ENCODE measurements at regions not wholly inside any gene's neighbourhood (a gene's known extent, or its start where the extent isn't known, plus 50 kb on each side); places are given as distances from the start of the nearest gene placed in this dataset.

DNA sequence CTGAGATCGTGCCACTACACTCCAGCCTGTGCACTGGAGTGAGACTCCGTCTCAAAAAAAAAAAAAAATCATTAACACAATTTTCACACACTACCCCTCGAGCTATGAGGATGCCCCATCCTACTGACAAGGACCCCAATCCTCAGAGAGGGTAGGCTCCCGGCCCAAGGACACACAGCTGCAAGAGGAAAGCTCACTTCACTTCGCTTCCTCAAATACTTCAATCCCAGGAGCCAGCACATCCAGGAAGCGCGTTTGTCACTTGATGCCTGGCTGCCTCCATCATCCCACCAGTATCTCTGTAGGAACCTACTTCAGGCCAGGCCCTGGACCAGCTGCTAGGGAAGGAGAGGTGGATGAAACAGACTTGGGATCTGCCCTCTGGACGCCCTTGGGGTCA is 144.0 kb downstream of the CRYBB2 start:
- intact Hi-C loops (cut with DNase I): no loop called here
- ATAC-seq (no peak), DNase-seq (ENCODE audit: missing footprints) (no peak)

DNA sequence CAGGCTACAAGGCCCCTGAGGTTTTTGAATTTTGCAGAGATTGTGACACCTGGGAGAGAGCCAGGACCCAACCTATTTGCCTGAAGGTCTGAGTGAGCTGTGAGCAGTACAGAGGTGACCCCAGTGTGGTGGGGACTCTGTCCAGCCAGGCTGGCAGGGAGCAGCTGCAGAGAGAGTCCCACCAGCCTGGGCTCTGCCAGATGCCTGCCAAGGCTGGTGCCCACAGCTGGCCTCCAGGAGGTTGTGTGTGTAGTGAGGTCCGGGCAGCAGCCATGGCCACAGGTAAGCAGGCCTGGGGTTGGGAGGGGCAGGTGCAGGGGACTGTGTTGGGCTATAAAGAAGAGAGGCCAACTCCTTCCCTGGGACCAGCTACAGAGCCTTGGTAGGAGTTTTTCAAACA is 144.8 kb downstream of the CRYBB2 start:
- intact Hi-C loops (cut with DNase I): loop anchor here (2.0 kb wide), 1 partner anchor 39 kb away; no protein-coding TSS in a partner anchor
- DNase-seq (ENCODE audit: missing footprints) (peak; percentile 62), ATAC-seq (no peak)

DNA sequence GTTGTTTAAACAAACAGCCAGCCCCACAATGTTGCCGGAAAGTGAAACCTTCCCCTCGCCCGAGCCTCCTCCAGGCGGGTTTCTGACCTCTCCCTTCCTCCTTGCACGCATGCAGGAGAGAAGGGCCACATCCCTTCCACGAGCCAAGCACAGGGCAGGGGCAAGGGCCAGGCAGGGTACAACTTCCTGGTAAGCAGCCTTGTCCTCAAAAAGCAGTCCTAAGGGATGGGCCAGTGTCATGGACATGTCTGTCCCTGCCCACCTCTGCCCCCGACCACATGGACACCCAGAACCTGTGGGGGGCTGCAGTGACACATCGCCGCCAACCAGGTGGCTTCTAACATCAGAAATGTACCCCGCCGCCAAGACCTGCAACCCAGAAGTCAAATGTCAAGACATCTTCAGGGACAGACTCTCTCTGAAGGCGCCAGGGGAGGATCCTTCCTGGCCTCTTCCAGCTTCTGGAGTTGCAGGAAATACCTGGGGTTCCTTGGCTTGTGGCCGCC is 145.3 kb downstream of the CRYBB2 start:
- no peak for ATAC-seq
- intact Hi-C loops (cut with DNase I): loop anchor here (2.0 kb wide), 1 partner anchor 38 kb away; no protein-coding TSS in a partner anchor
- peak; percentile 58 for DNase-seq (ENCODE audit: missing footprints)

DNA sequence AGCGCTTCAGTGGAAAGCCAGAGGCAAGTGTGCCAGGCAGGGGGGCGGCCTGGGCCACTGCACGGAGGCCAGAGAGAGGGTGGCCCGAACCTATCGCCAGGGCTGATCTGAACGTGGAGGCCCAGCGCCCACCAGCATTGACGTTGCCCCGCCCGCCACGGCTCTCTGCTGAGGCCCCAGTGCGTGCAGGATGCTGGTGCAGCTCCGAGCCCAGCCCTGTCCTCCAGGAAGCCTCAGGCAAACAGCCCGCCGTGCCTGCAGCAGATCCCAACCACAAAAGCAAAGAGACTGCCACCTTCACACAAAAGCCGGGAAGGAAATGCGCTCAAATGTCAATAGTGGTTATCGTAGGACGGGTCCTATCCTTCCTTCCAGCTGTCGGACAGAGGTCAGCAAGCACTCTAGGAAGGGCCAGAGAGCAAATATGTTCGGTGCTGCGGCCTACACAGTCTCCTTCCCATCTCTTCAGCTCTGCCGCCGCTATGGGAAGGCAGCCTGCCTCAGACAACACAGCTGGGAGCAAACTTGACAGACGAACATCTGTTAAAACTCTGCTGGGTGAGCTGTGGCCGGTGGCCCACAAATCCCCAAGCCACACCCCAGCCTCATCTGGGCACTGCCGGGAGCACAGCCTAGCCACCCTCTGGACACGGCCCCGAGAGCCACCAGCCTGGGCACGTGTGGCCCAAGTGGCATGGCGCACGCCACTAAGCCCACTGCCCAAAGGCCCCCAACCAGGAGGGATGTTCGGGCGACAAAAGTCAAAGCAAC is 146.2 kb downstream of the CRYBB2 start:
- intact Hi-C loops (cut with DNase I): loop anchor here (2.0 kb wide), 1 partner anchor 37 kb away; no protein-coding TSS in a partner anchor
- peak; percentile 71 for DNase-seq (ENCODE audit: missing footprints)
- ATAC-seq: peak; percentile 9

DNA sequence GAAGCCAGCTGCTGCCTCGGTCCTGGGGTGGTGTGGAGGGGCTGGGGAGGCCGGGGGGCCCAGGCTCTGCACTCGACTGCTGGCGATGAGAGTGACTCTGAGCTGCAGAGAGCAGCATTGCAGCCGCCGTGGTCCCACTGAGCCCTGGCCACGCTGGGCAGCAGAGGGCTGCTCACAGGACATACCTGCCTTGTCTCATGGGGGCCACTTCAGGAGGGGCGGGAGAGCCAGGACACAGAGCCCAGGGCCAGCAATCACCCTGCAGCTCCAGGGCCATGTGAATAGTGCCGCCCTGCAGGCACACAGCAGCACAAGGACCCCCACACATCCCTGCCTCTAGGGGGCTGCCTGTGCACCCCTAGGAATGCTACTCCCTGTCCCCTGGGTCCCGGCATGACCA is 147.0 kb downstream of the CRYBB2 start:
- intact Hi-C loops (cut with DNase I): no loop called here
- no peak for ATAC-seq
- peak; percentile 60 for DNase-seq (ENCODE audit: missing footprints)

DNA sequence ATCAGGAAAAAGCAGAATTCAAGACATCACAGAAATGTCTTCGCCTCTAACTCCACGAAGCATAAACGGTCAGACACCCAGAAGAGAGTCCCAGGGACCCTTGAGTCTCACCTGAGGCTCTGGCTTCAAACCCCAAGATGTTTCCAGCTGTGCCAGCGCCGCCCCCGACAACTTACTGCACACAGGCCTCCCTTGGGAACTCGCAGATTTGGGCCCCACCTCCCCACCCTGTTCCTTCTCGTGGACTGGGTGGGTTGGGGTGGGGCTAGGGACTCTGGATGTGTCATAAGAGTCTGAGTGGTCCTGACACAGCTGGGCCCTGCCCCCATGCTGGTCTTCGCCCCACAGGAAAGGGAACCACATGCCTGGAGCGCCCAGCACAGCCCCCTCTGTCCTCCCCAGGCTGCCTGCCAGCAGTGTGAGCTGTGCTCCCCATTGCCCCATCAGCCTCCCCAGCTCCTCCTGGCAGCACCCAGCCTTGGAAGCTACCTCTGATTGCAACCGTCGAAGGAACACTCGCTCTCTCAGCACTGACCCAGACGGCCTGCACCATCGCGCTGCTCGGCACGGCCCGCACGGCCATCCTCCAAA is 147.5 kb downstream of the CRYBB2 start:
- ATAC-seq: no peak
- DNase-seq (ENCODE audit: missing footprints): peak; percentile 58
- intact Hi-C loops (cut with DNase I): no loop called here

DNA sequence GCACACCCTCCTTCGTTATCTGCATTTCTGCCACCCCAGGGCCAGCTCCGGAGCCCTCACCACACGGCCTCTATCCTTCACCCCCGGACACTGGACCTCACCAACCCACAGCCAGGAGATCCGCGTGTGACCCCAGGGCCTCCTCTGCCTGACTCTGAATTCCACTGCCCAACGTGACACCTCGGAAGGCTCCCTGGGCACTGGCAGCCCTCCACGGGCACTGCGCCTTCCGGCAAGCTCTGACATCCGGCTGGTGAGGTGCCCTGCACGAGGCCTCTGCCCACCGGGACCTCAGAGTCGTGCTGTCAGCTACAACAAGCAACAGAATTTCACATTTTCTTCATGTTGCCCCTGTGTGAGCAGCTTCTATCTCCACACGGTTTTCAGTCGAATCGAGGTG is 148.3 kb downstream of the CRYBB2 start:
- ATAC-seq: no peak
- intact Hi-C loops (cut with DNase I): no loop called here
- DNase-seq (ENCODE audit: missing footprints): peak; percentile 39

DNA sequence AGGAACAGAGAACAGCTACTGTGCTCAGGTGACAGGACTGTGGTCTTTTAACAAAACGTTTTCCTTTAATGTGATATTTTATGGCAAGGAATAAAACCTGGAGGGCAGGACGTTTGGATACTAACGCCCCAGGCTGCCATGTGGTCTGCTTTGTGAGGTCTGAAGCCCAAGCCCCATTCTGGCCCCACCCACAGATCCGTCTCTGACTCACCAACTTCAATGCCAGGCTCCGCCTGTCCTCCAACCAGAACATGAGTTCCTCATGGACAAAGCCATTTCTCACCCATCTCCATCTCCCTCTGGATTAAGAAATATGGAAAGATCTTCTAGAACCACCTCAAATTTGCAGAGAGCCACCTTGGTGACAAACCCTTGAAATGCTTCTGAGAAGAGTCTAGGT is 148.8 kb downstream of the CRYBB2 start:
- DNase-seq (ENCODE audit: missing footprints) (peak; percentile 44), ATAC-seq (no peak)
- intact Hi-C loops (cut with DNase I): no loop called here

DNA sequence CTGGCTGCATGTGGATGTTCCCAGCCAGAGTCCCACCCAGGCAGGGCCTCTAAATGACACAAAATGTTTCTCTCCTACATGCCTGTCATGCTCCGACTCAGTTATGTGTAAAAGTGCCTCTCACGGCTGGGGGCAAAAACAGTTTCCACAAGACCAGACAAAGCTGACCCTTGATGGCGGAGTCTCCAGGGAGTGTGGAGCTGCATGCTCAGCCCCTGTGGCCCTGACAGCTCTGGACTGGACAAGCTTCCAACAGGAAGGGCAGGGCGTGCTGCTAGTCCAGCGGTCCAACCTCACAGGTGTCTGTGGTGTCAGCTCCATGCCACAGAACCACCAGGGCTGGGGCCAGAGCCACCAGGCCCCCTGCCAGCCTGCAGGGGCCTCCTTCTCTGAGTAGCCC is 149.6 kb downstream of the CRYBB2 start:
- ATAC-seq (no peak), DNase-seq (ENCODE audit: missing footprints) (peak; percentile 18)
- intact Hi-C loops (cut with DNase I): no loop called here

DNA sequence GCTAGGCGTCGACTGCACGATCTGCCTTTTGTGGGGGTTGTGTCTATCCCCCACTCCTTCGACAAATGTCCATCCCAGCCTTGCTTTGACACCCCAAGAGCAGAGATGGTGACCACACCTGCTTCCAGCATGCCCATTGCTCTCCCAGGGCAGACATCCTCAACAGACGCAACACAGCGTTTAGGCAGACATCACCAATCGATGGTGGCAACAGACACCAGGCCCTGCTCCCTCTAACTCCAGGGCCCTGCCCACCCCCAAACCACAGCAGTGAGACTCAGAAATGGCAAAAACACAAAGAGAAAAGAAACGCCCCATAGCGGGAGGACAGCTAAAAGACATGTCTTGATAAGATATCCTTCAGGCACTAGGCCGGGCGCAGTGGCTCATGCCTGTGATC is 150.9 kb downstream of the CRYBB2 start:
- intact Hi-C loops (cut with DNase I): no loop called here
- ATAC-seq (no peak), DNase-seq (ENCODE audit: missing footprints) (peak; percentile 63)

DNA sequence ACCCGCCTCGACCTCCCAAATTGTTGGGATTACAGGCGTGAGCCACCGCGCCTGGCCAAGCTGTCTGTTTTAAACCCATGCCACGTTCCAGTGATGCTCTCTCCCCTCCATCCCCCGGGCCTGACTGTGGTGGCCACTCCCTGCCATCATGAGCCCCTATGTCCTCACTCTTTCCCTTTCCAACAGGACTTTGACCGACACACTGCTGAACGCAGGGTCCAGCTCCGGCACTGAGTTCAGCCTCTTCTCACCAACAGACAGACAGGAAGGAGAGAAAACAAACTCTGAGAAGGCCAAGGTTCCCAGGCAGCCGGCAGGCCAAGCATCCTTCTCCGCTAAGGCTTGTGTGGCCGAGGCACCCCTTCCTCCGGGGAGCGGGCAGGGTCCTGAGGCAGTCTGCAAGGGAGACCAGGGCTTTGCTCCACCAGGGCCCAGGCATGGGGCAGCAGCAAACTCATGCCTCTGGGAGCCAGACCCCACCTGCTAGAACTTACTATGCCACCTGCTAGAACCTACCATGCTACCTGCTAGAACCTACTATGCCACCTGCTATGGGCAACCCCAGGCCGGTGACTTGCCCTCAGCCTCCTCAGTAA is 152.7 kb downstream of the CRYBB2 start:
- peak; percentile 26 for DNase-seq (ENCODE audit: missing footprints)
- intact Hi-C loops (cut with DNase I): no loop called here
- ATAC-seq: no peak

DNA sequence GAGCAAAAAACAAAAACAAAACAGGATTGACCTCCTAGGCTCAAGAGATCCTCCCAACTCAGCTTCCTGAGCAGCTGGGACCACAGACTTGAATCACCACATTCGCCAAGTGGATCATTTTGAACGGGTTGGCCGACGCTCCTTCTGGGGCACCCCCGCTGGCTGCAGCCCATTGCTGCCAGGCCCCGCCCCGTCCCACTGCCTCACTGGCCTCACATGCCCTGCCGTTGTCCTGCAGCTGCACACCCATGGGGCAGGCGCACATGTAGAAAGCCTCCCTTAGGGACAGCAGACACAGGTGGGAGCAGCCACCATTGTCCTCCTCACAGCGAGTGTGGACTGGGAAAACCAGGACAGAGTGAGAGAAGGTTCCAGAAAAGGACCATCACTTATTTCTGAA is 154.5 kb downstream of the CRYBB2 start:
- DNase-seq (ENCODE audit: missing footprints): peak; percentile 7
- ATAC-seq: no peak
- intact Hi-C loops (cut with DNase I): no loop called here

DNA sequence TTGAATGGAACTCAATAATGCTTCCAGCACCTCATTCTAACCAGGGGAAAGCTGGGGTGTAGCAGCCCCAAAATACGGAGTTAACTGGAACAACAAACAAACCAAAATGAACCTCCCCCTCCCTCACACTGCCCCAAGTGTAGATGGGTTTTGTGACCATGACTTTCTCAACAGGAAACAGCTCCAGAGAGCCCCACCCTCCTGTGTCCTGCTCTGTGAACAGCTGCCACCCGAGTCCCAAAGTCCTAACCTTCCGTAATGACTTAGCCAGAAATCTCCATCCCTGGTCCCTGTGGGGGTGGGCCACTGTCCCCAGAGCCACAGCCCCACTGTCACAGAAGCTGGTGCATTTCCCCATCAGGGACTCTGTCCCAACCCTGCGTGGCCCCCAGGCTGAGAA is 155.4 kb downstream of the CRYBB2 start:
- ATAC-seq: no peak
- DNase-seq (ENCODE audit: missing footprints): peak; percentile 33
- intact Hi-C loops (cut with DNase I): no loop called here

DNA sequence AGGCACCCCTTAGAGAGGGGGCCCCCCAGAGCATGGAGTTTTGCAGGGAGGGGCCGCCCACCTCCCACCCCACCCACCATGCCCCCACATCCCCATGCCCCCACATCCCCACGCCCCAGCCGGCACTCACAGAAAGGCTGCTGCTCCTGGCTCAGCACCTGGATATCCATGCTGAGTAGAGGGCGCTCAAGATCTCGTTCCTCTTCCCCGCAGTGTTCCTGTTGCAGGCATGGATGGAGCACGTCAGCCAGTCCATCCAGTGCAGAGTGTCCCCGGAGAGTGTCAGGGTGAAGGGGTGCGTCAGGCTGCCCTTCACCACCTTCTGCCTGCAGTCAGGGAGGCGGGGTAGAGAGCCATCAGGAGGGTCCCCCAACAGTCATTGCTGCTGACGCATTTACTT is 156.2 kb downstream of the CRYBB2 start:
- DNase-seq (ENCODE audit: missing footprints) (peak; percentile 31), ATAC-seq (no peak)
- intact Hi-C loops (cut with DNase I): no loop called here

DNA sequence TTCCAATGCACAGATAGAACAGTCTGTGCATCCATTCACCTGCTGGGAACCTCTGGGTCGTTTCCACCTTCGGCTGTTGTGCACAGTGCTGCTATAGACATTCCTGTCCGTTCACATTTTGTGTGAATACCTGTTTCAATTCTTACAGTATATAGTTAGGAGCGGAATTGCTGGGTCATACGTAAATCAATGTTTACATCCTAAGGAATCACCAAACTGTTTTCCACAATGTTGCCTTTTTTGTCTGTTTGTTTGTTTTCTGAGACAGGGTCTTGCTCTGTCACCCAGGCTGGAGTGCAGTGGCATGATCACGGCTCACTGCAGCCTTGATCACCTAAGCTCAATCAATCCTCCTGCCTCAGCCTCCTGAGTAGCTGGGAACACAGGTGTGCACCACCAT is 158.3 kb downstream of the CRYBB2 start:
- ATAC-seq (no peak), DNase-seq (ENCODE audit: missing footprints) (no peak)
- intact Hi-C loops (cut with DNase I): no loop called here

DNA sequence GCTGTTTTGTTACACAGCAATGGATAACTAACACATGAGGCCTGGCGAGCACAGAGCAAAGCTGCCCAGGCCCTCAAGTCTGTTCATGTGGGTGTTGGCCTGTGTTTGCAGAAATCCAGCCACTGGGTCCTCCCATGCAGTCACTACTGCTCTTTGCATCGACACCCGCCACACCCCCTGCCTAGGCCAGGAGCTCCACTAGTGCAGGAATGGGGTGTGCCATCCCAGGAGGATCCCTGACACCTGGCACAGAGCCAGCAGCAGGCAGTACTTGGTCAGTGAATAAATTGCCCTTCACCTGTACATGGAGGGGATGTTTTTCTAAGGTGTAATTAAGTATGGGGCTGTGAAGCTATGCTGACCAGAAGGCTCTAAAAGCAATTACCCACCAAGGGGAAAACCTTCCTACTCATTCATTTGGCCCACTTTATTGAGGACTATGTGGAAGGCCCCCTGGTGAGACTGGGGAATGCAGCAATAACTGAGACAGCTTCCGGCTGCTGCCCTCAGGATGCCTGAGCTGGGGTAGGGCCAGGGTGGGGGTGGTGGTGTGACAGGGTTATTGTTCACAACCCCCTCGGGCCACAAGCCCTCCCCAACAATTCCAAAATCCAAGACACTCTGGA is 160.8 kb downstream of the CRYBB2 start:
- intact Hi-C loops (cut with DNase I): no loop called here
- ATAC-seq (no peak), DNase-seq (ENCODE audit: missing footprints) (no peak)

DNA sequence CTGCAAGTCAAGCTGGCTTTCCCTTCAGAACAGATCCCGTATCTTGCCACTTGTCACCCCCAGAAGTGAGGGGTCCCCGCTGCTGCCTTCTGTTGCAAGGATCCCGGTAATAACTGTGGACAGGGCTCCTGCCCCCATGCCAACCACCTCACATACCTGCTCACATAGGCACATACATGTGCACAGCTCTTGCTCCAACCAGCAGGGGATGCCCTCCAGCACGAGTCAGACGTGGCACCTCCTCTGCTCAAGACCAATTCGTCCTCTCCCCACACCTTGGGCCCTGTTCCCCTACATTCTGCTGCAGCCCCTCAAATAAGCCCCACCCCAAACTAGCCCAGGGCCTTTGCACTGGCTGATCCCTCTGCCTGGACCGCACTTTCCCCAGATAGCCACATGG is 163.3 kb downstream of the CRYBB2 start:
- DNase-seq (ENCODE audit: missing footprints) (no peak), ATAC-seq (no peak)
- intact Hi-C loops (cut with DNase I): no loop called here

DNA sequence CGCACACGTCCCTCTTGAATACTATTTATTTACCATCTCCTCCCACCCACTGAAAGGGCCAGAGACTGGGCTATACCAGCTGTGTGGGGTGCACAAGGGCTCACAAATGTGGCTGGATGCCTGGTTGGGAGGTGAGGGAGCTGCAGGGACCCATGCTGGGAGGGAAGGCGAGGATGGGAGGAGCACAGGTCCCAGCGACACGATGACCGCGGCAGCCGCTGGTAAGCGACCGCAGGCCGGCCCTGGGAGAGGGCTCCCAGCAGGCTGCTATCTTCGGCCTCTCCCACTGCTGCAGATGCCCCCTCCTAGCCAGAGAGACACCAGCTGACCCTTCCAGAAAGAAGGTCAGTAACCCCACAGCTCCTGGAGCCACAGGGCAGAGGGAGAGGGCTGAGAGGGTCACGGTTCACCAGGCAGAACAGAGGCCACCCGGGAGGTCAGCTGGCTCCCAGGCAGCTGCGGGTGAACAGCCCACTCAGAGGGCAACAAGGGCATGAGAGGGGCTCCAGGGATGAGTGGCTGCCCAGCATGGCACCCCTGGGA is 163.9 kb downstream of the CRYBB2 start:
- intact Hi-C loops (cut with DNase I): no loop called here
- no peak for DNase-seq (ENCODE audit: missing footprints)
- ATAC-seq: no peak

DNA sequence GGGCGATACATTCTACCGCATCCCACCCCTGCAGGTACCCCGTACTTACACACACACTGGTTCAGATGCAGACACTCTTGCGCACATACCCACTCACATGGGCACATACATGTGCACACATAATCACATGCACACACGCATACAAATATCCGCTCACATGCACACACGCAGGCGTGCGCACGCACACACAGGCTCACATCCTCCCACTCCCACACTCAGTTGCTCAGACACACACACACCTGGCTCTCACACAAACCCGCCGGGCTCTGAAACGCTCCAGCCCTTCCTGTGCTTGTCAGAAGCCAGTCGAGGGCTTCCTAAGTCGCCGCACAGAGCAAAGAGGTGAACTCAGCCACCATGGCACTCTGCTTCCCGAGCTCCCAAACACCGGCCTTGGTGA is 164.5 kb downstream of the CRYBB2 start:
- intact Hi-C loops (cut with DNase I): no loop called here
- ATAC-seq (no peak), DNase-seq (ENCODE audit: missing footprints) (no peak)
